ENCODE measurements at regions not wholly inside any gene's neighbourhood (a gene's known extent, or its start where the extent isn't known, plus 50 kb on each side); places are given as distances from the start of the nearest gene placed in this dataset.

GRCh38 chr2:217193431-217194340 lies 333.8 kb upstream of the TNP1 start:
- TF ChIP-seq CTCF (IDR thresholded peaks at IDR 0.05) (no peak), TCF7L2 (IDR thresholded peaks at IDR 0.05; ENCODE audit: low read depth, low read length) (no peak), POLR2AphosphoS5 (IDR thresholded peaks at IDR 0.05; ENCODE audit: low read depth, low read length) (no peak)
- TF ChIP-seq, protein P1, sequence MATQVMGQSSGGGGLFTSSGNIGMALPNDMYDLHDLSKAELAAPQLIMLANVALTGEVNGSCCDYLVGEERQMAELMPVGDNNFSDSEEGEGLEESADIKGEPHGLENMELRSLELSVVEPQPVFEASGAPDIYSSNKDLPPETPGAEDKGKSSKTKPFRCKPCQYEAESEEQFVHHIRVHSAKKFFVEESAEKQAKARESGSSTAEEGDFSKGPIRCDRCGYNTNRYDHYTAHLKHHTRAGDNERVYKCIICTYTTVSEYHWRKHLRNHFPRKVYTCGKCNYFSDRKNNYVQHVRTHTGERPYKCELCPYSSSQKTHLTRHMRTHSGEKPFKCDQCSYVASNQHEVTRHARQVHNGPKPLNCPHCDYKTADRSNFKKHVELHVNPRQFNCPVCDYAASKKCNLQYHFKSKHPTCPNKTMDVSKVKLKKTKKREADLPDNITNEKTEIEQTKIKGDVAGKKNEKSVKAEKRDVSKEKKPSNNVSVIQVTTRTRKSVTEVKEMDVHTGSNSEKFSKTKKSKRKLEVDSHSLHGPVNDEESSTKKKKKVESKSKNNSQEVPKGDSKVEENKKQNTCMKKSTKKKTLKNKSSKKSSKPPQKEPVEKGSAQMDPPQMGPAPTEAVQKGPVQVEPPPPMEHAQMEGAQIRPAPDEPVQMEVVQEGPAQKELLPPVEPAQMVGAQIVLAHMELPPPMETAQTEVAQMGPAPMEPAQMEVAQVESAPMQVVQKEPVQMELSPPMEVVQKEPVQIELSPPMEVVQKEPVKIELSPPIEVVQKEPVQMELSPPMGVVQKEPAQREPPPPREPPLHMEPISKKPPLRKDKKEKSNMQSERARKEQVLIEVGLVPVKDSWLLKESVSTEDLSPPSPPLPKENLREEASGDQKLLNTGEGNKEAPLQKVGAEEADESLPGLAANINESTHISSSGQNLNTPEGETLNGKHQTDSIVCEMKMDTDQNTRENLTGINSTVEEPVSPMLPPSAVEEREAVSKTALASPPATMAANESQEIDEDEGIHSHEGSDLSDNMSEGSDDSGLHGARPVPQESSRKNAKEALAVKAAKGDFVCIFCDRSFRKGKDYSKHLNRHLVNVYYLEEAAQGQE (IDR thresholded peaks at IDR 0.05; ENCODE audit: insufficient read depth in 1 of 2, low read depth in 2 of 2, low read length in 1 of 2) = no peak

All from Panc1 (cell line).